NB4 (cell line): ENCODE measurements at regions not wholly inside any gene's neighbourhood (a gene's known extent, or its start where the extent isn't known, plus 50 kb on each side); places are given as distances from the start of the nearest gene placed in this dataset.

Experiments
- TF ChIP-seq, protein P1 (sequence below): IDR thresholded peaks from 2 replicates; pipeline ENCODE4 v1.6.1; 2011; ENCODE audit warnings: low read depth, low read length
- TF ChIP-seq, protein P2 (sequence below): IDR thresholded peaks from one replicate; pipeline ENCODE4 v1.5.1; 2012; ENCODE audit warnings: low read depth, low read length

DNA sequence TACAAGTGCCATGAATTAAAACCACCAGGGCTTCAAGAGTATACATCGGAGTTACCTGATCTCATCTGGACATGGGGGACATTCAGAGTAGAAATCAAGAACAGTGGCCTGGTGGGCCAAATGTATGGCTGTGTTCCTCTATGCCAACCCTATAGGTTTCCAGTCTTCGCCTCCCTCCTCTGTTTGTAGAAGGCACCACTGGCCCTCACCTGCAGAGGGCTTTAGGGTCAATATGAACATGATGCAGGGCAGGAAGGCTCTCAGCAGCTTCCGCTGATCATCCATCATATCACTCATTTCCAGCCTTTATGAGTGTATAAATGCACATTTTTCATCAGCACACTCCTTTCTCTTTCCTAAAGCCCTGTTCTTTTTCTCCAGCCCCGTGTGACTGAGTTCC is 555.5 kb upstream of the BRINP1 start:
- TF ChIP-seq, protein P1, sequence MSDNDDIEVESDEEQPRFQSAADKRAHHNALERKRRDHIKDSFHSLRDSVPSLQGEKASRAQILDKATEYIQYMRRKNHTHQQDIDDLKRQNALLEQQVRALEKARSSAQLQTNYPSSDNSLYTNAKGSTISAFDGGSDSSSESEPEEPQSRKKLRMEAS = no peak
- TF ChIP-seq, protein P2, sequence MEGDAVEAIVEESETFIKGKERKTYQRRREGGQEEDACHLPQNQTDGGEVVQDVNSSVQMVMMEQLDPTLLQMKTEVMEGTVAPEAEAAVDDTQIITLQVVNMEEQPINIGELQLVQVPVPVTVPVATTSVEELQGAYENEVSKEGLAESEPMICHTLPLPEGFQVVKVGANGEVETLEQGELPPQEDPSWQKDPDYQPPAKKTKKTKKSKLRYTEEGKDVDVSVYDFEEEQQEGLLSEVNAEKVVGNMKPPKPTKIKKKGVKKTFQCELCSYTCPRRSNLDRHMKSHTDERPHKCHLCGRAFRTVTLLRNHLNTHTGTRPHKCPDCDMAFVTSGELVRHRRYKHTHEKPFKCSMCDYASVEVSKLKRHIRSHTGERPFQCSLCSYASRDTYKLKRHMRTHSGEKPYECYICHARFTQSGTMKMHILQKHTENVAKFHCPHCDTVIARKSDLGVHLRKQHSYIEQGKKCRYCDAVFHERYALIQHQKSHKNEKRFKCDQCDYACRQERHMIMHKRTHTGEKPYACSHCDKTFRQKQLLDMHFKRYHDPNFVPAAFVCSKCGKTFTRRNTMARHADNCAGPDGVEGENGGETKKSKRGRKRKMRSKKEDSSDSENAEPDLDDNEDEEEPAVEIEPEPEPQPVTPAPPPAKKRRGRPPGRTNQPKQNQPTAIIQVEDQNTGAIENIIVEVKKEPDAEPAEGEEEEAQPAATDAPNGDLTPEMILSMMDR = no peak
